ENCODE measurements at regions not wholly inside any gene's neighbourhood (a gene's known extent, or its start where the extent isn't known, plus 50 kb on each side); places are given as distances from the start of the nearest gene placed in this dataset.

- no peak for TF ChIP-seq CTCF (IDR thresholded peaks at IDR 0.05; ENCODE audit: borderline replicate concordance, extremely low read depth, low read length, poor library complexity, severe bottlenecking)
- TF ChIP-seq EZH2 (IDR thresholded peaks at IDR 0.05; ENCODE audit: borderline replicate concordance, low read depth, low read length, severe bottlenecking) = no peak
These were observed 73.5 kb upstream of the RGMA start for GRCh38 chr15:93162560-93162959.
